SKM-1 treated with dmso at 0.1 percent for 144 hours (cell line): ENCODE measurements at regions not wholly inside any gene's neighbourhood (a gene's known extent, or its start where the extent isn't known, plus 50 kb on each side); places are given as distances from the start of the nearest gene placed in this dataset.
A peak's percentile ranks its signal among the peaks of the same experiment; 100 is the strongest.

Experiments used
- DNase-seq: peaks from one replicate; lab custom pipeline; 2025; ENCODE audit not compliant: unreplicated experiment; lab: John Stamatoyannopoulos, UW

DNA sequence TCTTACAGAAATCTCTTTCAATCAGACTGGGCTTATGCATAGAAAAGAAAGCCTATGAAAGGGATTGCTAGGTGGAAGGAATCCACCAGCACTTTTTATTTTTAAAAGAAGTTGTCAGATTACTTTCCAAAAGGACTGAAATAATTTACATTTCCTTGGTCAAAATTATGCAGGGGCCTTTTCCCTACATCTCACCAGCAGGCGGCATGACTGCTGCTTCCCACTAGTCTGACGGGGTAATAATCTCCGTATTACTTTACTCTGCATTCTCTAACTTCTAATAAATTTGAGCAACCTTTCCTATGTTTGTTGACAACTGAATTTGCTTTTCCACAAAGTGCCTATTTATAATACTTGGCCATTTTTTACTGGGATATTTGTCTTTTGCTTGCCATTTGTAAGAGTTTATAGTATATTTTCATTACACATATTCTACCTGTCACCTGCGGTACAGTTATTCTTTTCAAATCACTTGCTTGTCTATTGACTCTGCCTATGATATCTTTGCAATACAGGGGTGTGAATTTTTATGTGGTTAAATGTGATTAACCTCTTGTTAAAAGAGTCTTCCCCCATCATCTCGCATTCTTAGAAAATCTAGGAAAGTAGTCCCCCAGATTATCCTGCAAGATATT is 51.9 kb upstream of the USP47 start:
- DNase-seq: no peak

- DNase-seq: no peak
Measured at GRCh38 chr11:11788063-11788710, 53.6 kb upstream of the USP47 start.

GRCh38 chr11:11787305-11788062 is 54.3 kb upstream of the USP47 start:
- peak; percentile 72 for DNase-seq

- peak; percentile 13 for DNase-seq
Measured at GRCh38 chr11:11786771-11787170, 55.0 kb upstream of the USP47 start.

DNA sequence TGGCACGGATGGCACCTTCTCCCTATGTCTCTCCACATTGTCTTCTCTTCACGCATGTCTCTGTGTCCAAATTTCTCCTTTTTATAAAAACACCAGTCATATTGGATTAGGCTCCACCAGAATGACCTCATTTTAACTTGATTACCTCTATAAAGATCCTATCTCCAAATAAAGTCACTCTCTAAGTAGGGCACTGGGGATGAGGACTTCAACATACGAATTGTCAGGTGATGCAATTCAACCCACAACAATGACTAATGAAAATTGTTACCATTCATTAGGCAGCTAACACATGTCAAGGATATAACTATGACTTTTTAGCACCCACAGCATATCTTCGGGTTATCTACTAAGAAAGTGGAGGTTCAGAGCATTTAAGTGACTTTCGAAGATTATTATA is 55.5 kb upstream of the USP47 start:
- DNase-seq: no peak

DNA sequence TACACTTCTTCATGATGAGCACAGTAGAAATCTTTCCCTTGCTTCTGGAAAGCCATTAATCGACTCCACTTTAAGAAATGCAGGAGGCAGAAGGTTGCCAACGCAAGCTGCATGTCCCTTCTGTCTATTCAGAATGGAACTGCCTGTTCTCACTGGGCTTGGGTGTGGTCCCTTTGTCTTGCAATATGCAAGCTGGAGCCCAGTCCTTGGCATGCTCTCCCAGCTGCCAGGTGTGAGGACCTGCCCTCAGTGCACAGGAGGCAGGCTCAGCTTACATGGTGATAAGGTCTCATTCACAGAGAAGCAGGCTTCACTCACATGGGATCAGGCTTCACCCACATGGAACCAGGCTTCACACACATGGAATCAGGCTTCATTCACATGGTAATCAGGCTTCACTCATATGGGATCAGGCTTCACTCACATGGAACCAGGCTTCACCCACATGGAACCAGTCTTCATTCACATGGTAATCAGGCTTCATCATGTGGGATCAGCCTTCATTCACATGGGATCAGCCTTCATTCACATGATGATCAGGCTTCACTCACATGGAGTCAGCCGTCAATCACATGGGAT is 59.2 kb upstream of the USP47 start:
- no peak for DNase-seq

GRCh38 chr11:11780858-11781257 is 60.9 kb upstream of the USP47 start:
- no peak for DNase-seq

GRCh38 chr11:11779975-11780374 is 61.8 kb upstream of the USP47 start:
- no peak for DNase-seq

DNA sequence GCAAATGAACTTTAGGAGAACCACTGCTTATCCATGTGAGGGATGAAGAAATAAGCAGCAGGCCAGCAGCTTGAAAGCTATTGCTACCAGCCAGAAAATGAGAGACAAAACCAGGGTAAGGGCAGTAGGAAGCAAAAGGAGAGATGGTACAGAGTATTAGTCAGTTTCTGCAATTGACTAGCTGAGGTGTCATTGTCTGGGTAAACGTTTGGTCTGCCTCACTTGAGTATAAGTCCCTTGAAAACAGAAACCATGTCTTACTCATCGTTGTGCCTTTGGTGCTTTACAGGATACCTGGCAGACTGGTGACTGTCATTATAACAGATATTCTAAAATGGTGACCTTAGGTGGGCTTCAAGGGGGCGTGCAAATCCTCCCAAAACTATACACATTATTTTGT is 63.9 kb upstream of the USP47 start:
- no peak for DNase-seq

- no peak for DNase-seq
Measured at GRCh38 chr11:11776714-11777113, 65.1 kb upstream of the USP47 start.

DNA sequence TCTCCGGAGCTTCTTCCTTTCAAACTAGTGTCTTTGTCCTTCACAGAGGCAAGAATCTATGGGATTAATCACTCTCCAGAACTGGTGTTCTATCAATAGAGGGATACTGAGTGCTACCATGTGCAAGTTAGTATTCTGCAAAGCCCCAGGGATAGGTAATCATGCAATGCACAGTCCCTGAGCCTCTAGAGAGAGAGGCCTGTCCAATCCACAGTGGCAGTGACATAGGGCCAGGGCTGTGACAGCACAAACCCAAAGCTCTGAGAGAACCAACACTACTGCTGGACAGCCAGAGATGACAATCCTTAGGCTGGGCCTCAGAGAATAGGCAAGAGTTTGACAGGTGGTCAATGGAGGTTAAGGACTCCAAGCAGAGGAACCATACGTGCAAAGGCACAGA is 66.8 kb upstream of the USP47 start:
- DNase-seq: no peak

- DNase-seq: no peak
Measured at GRCh38 chr11:11772865-11773515, 68.8 kb upstream of the USP47 start.

DNA sequence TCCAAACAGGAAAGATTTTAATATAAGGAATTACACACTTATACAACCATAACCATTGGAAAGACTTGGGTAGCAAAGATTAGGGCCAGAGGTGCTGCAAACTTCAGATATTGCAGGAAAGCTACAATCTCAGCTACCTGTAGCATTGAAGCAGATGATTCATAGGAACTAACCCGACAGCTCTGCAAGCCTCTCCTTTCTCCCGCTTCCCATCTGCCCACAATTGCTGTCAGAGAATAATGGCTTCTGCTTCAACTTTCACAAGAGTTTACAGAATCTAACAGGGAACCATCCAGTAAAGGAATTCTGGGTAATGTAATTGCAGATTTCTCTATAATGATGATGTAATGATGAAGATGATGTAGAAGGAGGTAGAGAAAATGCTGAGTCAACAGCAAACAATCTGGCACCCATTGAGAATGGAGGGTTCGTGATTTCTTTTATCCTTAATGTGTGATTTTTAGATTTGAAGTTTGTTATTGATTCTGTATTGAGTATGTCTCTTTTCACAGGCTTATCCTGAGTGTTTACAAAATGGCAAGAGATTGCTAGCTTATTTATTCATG is 70.8 kb upstream of the USP47 start:
- no peak for DNase-seq

DNA sequence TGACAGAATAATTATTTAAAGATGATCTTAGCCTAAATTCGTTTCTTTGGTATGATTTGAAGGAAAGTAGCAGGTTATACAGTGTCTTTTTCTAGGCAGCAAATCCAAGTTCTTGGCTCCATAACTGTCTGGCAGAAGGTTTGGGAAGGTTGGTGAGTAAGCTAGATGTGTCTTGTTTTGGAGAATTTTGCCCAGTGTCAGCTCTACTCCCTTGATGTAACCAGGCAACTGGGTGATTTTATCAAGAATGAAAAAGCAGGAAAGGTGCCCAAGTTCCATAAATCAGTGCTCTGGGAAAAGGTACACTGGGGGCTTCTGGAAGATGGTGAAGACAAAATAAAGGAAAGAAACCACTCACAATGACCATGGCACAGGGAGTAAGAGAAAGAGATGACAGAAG is 71.5 kb upstream of the USP47 start:
- DNase-seq: no peak

DNA sequence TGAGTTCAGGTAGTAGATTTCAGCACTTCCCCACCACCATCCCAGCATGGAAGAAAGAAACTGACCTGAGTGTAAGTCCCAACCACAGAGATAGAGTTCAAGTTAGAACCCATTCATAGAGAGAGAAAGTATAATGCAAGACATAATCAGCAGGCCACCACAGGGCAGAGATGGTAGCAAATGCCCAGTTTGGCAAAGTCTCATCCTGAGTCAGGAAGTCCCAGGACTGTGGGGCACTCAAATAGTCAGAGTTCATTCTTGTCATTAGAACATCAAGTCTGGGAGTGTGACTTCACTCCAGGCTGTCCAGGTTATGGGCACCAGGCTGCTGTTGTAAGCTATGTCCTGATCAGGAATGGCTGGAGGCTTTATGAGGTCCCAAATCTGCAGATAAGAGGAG is 72.0 kb upstream of the USP47 start:
- no peak for DNase-seq

DNA sequence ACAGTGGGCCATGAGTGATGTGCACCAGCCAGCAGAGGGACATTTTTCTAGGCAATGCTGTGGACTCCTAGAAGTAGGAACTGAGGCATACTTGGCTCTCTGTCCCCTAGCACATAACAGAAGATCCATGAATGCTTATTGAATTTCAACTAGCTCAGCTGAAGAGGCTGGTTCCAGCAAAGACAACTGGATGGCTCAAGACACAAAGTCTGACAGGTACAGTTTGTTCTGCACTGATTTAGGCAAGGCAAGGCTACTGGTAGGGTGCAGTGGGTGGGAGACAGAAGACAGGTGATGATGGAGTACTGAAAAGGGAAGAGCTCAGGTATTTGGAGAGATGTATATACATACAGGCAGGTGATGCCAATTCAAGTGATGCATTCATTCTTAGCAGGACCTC is 72.4 kb upstream of the USP47 start:
- no peak for DNase-seq

DNA sequence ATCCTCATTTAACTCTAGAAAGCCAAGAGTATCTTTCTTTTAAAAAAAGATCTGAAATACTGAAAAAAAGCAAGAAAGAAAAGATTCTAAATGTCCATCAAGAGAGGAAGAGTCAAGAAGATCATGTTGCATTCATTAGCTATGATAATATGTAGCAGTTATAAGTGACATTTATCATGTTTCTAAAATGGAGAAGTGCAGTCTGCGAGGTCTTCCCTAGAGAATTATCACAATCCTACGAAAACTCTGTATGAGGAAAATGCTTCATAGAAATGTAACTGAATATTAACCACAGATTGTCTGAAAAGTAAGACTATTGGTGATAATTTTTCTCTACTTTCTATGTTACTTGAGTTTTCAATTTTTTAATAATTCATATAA is 77.4 kb upstream of the USP47 start:
- no peak for DNase-seq

DNA sequence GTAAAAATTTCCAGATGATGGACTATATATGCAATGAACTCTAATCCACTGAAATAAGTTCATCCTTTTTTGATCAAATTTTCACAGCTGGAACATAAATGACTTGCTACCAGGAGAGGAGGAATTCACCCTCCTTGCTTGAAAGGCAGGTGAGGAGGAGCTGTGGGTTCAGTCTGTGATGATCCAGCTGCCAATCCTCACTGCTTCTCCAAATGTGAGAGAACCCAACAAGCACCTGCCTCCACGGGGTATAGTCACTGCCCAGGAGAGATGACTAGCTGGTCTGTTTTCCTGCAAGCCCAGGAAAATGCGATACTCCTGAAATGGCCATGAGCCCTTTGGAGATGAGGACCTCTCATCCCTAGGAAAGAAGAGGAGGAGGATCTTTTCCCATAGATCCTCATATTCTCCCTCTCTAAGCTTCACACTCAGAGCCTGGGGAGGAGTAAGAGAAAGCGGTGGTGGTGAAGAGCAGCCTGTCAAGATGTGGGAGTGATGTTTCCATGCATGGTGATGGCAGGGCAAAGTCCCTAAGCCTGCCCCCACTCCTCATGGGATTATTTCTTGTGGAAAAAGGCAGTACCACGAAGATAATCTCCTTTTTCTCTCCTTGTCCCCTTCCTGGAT is 77.9 kb upstream of the USP47 start:
- DNase-seq: no peak

DNA sequence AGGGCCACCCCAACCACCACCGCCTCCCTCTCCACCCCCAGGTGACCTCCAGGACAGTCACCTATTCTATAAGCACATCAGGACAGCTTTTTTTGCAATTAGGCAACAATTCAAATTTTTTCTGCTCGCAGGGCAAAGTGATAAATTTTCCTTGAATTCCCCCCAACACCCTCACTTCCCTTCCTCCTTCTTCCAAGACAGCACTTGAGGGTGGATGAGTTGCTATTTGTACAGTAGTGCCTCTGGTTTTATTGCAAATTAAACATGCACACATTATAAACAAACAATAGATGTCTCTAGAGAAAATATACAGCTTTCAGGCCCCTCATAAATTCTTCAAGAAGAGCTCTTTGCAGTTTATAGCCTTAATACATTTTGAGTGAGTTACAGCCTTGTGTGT is 80.9 kb upstream of the USP47 start:
- no peak for DNase-seq

GRCh38 chr11:11758603-11759196 is 83.1 kb upstream of the USP47 start:
- DNase-seq: no peak
